Adipocyte (in vitro differentiated cells): ENCODE measurements at regions not wholly inside any gene's neighbourhood (a gene's known extent, or its start where the extent isn't known, plus 50 kb on each side); places are given as distances from the start of the nearest gene placed in this dataset.

ENCODE experiments used
- DNase-seq: peaks from one replicate; pipeline ENCODE4 v3.0.0-alpha.2; 2015; ENCODE audit warnings: low read depth
- H3K27me3 ChIP-seq: replicated peaks from 2 replicates; pipeline ENCODE4 v1.7.0; 2013; ENCODE audit warnings: mild to moderate bottlenecking, low read length, moderate library complexity; ENCODE audit not compliant: control insufficient read depth, insufficient read depth
- H3K36me3 ChIP-seq: 2 replicates; pipeline ENCODE4 v1.7.0; 2013; ENCODE audit warnings: low read length, mild to moderate bottlenecking, moderate library complexity; ENCODE audit not compliant: control insufficient read depth, insufficient read depth, severe bottlenecking
- H3K4me1 ChIP-seq: 2 replicates; pipeline ENCODE4 v1.7.0; 2013; ENCODE audit warnings: mild to moderate bottlenecking, low read length, moderate library complexity; ENCODE audit not compliant: control insufficient read depth, insufficient read depth
- H3K4me3 ChIP-seq: 2 replicates; pipeline ENCODE4 v1.7.0; 2013; ENCODE audit warnings: mild to moderate bottlenecking, low read length, moderate library complexity
- H3K9ac ChIP-seq: 2 replicates; pipeline ENCODE4 v1.7.0; 2013; ENCODE audit warnings: mild to moderate bottlenecking, low read length, moderate library complexity
- H3K9me3 ChIP-seq: 2 replicates; pipeline ENCODE4 v1.7.0; 2013; ENCODE audit warnings: mild to moderate bottlenecking, low read length, moderate library complexity; ENCODE audit not compliant: control insufficient read depth

DNA sequence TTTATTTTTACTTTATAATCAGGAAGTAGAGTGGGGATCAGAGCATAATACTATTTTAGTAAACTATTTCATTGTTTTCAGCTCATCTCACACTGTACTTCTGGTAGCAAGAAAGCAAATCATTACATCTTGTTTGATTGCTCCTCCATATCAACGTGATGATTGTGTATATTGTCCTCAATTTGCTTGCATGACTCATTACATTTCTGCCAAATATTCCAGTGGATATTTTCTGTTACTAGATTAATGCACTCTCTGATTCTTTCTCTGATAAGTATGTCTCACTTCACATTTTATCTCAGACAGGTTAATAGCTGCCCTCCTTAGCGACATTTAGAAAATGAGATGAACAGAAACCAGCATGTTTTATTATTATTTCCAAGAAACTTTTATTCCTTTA, 1145.3 kb downstream of the OTOL1 start:
- Histone ChIP-seq H3K4me3 (no peak overlapping the region), H3K9me3 (peaks cover 8% of the 10 kb centered on the region), H3K27me3 (no peaks in the 10 kb centered on the region), H3K4me1 (no peaks in the 10 kb centered on the region), H3K36me3 (no peaks in the 10 kb centered on the region), H3K9ac (no peak overlapping the region)
- DNase-seq, result no peak

DNA sequence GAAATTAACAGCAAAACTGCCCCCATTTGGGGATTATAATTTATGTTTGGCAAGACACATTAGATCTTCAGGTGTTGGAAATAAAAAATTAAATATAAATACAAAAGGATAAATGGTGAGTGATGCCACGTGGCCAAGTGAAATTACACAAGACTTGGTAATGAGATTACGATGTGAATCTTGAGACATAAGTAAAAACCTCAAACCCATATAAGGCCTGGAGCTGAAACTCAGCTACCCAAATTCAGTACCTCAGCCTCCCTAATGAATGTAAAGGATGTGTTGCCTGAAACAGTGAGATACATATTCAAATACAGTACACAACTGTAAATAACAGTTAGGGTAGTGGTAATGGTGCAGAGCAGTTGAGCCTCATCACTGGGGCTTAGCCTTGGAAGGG, 1146.6 kb downstream of the OTOL1 start:
- DNase-seq, result peak; percentile 43
- Histone ChIP-seq H3K27me3 (no peaks in the 10 kb centered on the region), H3K9ac (no peak overlapping the region), H3K9me3 (peaks cover 7% of the 10 kb centered on the region), H3K36me3 (no peaks in the 10 kb centered on the region), H3K4me3 (no peak overlapping the region), H3K4me1 (no peaks in the 10 kb centered on the region)

DNA sequence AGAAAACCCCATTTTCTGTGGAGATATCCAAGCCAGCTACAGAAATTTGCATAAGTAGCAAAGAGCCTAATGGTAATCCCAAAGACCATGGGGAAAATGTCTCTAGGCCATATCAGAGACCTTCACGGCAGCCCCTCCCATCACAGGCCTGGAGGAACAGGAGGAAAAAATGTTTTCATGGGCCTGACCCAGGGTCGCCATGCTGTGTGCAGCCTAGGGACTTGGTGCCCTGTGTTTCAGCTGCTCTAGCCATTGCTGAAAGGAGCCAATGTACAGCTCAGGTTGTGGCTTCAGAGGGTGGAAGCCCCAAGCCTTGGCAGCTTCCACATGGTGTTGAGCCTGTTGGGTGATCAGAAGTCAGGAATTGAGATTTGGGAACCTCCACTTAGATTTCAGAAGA, 1150.7 kb downstream of the OTOL1 start:
- H3K27me3 ChIP-seq, result no peaks in the 10 kb centered on the region
- H3K4me1 ChIP-seq, result no peaks in the 10 kb centered on the region
- H3K36me3 ChIP-seq, result no peaks in the 10 kb centered on the region
- no peak overlapping the region for H3K4me3 ChIP-seq
- no peak overlapping the region for H3K9ac ChIP-seq
- DNase-seq, result no peak
- peaks cover 9% of the 10 kb centered on the region for H3K9me3 ChIP-seq

DNA sequence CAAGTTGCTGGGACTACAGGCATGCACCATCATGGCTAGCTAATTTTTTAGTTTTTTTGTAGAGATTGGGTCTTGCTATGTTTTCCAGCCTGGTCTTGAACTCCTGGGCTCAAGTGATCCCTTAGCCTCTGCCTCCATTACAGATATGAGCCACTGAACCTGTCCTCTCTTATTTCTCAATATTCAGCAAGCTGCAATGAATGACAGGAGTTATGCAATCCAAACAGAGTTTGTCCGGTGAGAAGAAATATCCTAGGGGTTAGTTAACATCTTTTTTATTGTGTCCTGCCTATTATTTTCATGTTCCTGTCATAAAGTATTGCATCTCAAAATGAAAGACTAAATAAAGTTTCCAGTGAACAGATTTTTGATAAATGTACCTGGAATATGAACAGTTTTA, 1161.4 kb downstream of the OTOL1 start:
- Histone ChIP-seq H3K4me3 (no peak overlapping the region), H3K27me3 (no peaks in the 10 kb centered on the region), H3K9ac (no peak overlapping the region), H3K36me3 (no peaks in the 10 kb centered on the region), H3K4me1 (no peaks in the 10 kb centered on the region), H3K9me3 (no peaks in the 10 kb centered on the region)
- DNase-seq, result peak; percentile 36

DNA sequence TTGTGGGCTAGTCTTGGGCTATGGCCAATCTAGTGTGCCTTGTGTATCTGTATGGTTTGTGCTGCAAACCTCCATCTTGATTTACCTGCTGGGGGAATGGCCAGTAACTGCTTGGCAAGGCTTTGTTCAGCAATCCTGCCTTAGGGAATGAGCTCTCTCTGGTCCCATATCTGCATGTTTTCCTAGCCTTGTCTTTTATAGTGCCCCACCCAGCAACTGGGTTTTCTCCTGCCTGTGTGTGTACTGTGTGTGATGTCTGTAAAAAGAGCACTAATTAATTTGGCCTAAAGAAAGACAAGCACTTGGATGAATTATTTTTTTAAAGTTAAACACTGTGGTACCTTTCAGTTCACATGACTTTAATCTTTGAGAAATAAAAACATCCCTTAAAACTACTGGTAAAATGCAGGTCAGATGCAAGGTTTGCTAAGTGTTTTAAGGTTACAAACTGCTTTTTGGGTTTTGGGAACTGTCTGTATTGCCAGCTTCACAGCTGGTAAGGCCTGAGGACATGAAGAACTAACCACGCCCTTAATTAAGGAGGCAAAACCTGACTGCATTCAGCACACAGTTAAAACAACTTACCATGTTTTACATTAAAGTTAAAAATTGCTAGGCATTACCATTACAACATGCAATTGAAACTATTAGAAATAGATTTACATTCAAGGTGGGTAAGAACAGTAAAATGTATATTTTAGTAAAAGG, 1169.2 kb downstream of the OTOL1 start:
- Histone ChIP-seq H3K4me3 (no peak overlapping the region), H3K36me3 (no peaks in the 10 kb centered on the region), H3K9me3 (no peaks in the 10 kb centered on the region), H3K27me3 (no peaks in the 10 kb centered on the region), H3K4me1 (no peaks in the 10 kb centered on the region), H3K9ac (no peak overlapping the region)
- DNase-seq, result no peak

DNA sequence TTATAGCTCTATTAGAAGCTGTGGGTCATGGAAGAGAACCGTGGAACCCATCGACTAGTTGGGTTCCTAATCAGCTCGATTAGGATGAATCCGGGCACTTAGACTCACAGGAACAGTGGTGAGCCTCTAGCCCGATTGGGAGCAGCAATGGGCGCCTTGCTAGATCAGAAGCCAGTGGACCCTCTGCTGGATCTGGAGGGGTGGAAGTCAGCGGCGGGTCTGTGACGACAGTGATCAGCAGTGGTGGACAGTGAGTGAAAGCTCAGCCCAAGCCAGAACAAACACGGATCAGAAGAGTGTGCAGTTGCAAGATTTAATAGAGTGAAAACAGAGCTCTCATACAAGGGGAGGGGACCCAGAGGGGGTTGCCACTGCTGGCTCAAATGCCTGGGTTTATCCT, 1170.2 kb downstream of the OTOL1 start:
- no peaks in the 10 kb centered on the region for H3K27me3 ChIP-seq
- H3K4me1 ChIP-seq, result no peaks in the 10 kb centered on the region
- H3K4me3 ChIP-seq, result no peak overlapping the region
- no peak overlapping the region for H3K9ac ChIP-seq
- H3K36me3 ChIP-seq, result no peaks in the 10 kb centered on the region
- no peaks in the 10 kb centered on the region for H3K9me3 ChIP-seq
- DNase-seq, result no peak

DNA sequence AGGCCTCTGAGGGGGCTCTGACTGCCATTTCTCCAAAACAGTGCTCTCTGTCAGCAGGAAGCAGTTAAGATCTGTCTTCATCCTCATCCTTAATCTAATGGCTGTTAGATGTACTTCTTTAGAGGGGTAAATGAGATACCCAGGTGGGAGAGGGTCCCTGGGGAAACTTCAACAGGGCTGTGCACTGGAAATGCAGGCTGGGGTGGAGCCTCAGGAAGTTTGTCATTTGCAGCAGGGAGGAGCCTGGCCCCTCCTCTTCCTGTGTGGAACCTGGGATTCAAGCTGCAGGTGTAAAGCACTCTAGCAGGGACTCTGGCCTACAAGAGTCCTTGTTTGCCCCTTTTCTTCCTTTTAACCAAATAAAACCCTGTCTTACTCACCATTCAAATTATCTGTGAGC, 1173.6 kb downstream of the OTOL1 start:
- H3K27me3 ChIP-seq, result no peaks in the 10 kb centered on the region
- no peak overlapping the region for H3K4me3 ChIP-seq
- H3K36me3 ChIP-seq, result no peaks in the 10 kb centered on the region
- no peak overlapping the region for H3K9ac ChIP-seq
- no peaks in the 10 kb centered on the region for H3K4me1 ChIP-seq
- no peaks in the 10 kb centered on the region for H3K9me3 ChIP-seq
- DNase-seq, result no peak

DNA sequence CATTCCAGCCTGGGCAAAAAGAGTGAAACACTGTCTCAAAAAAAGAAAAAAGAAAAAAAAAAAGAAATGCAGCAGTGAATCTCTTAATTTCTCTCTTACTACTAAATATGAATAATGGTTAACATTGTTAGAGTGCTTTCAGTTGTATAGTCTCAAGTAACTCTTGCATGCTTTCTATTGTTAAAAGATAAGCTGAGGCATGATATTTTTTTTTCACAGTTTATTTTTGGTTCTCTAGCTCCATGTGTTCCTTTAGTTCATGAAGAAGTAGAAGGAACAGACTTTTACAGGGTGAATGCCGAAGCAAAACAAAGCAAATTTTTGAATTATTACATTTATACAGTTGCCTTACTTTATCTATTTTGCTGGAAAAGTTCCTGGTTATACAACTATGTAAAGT, 1180.9 kb downstream of the OTOL1 start:
- Histone ChIP-seq H3K4me3 (no peak overlapping the region), H3K9ac (no peak overlapping the region), H3K36me3 (no peaks in the 10 kb centered on the region), H3K27me3 (no peaks in the 10 kb centered on the region), H3K9me3 (no peaks in the 10 kb centered on the region), H3K4me1 (no peaks in the 10 kb centered on the region)
- DNase-seq, result no peak

DNA sequence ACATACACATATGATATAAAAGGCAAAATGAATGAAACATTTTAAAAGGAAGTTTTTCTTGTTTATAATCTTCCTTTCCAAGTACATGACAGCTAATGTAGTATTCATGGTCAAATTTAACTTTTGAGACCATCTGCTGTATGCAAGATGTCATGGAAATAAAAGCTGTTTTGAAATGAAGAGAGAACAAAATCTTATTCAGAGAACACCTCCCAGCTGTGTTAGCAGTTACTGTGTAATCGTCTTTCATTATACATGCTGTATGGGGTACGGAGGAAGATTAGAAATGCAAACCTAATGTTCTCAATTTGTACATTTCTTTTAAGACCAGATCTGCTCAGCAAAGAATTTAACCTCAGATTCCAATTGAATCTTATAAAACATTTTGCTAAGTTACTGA, 1182.3 kb downstream of the OTOL1 start:
- no peaks in the 10 kb centered on the region for H3K4me1 ChIP-seq
- no peak overlapping the region for H3K4me3 ChIP-seq

DNA sequence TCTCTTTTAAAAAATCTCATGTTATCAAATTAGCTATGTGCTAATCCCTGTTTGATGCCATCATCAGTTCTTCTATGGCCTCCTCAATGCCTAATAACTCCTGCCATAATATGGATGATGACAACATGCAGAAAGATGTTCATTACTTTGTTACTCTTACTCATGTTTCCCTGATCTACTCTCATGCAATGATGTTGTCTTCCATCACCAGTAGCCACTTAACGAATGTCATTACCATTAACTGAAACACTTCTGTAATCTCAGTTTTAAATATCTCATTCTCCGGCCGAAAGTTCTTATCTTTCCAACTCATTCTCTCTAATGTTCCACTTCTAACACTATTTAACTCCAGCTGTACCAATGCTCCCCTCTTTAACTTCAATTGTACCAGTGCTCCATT, 1187.7 kb downstream of the OTOL1 start:
- Histone ChIP-seq H3K4me1 (no peaks in the 10 kb centered on the region), H3K27me3 (no peaks in the 10 kb centered on the region), H3K36me3 (no peaks in the 10 kb centered on the region), H3K4me3 (no peak overlapping the region), H3K9ac (no peak overlapping the region), H3K9me3 (no peaks in the 10 kb centered on the region)
- DNase-seq, result no peak

More for the DNA sequence above, 1182.3 kb downstream of the OTOL1 start:
- Histone ChIP-seq H3K27me3 (no peaks in the 10 kb centered on the region), H3K9me3 (no peaks in the 10 kb centered on the region), H3K36me3 (no peaks in the 10 kb centered on the region), H3K9ac (no peak overlapping the region)
- no peak for DNase-seq

DNA sequence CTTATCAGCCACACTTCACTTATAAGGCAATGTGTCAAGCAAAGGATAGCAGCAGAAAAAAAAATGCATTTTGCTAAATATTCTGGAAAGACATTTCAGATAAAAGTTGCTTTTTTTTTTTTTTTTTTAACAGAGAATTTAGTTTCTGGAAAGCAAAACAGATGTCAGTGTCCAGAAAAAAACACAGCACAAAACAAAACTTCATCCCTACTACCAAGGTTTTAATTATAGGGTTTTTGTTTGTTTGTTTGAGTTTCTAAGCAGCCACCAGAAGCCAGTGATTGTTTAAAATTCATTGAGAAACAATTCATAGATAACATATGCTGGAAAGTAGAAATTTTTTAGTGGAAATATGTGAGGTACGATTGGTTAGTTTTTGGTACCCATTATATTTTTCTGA, 1202.7 kb downstream of the OTOL1 start:
- H3K9me3 ChIP-seq, result no peaks in the 10 kb centered on the region
- DNase-seq, result no peak
- no peak overlapping the region for H3K4me3 ChIP-seq
- no peaks in the 10 kb centered on the region for H3K27me3 ChIP-seq
- no peaks in the 10 kb centered on the region for H3K4me1 ChIP-seq
- no peak overlapping the region for H3K9ac ChIP-seq
- H3K36me3 ChIP-seq, result no peaks in the 10 kb centered on the region

DNA sequence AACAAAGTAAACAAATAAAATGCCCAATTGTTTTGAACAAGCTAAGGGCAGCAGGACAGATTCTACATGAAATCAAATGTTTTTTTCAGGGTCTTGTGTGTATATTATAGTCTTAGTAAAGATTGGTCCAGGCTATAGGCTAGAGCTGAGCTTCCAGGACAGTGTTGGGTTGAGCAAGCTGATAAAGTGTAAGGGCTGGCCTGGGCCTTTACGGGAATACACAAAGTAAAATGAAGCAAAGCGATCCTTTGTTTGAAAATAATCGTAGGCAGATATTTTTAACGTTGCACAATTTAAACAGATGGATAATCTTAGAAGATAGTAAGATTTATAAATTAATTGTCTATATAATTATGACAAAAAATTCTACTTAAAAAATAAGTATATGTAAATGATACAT, 1204.6 kb downstream of the OTOL1 start:
- no peak overlapping the region for H3K4me3 ChIP-seq
- H3K9me3 ChIP-seq, result no peaks in the 10 kb centered on the region
- DNase-seq, result no peak
- no peaks in the 10 kb centered on the region for H3K27me3 ChIP-seq
- H3K36me3 ChIP-seq, result no peaks in the 10 kb centered on the region
- H3K4me1 ChIP-seq, result no peaks in the 10 kb centered on the region
- H3K9ac ChIP-seq, result no peak overlapping the region
